Caco-2 (cell line): ENCODE measurements at regions not wholly inside any gene's neighbourhood (a gene's known extent, or its start where the extent isn't known, plus 50 kb on each side); places are given as distances from the start of the nearest gene placed in this dataset.

Source experiments
- BruUV-seq: library from RNA; stranded (reverse); fragments of 400-500 nt; replicated peaks from 2 replicates; lab custom pipeline; 2021; lab: Mats Ljungman, UMichigan
- CTCF ChIA-PET: fragments of 300-600 bp; sonication (Branson Sonifier 250); formaldehyde crosslinking; loops from one replicate; lab custom pipeline; 2022; ENCODE audit warnings: antibody characterized with exemption; lab: Charles Lee
- POLR2A ChIA-PET: fragments of 300-600 bp; sonication (Branson Sonifier 250); formaldehyde crosslinking; loops from one replicate; lab custom pipeline; 2022; ENCODE audit warnings: antibody characterized with exemption; lab: Charles Lee
- DNase-seq, 2 experiments: peaks; one replicate each; pipeline versions ENCODE4 v3.0.0 to v3.0.0-alpha.2; 2020 to 2022
- H3K27me3 ChIP-seq: replicated peaks from 2 replicates; pipeline ENCODE4 v1.6.0; 2011; ENCODE audit warnings: low read length; ENCODE audit not compliant: control insufficient read depth, insufficient read depth
- H3K36me3 ChIP-seq: 2 replicates; pipeline ENCODE4 v1.5.1; 2011; ENCODE audit warnings: low read length; ENCODE audit not compliant: control insufficient read depth, insufficient read depth
- H3K4me1 ChIP-seq: fragments of 250-450 bp; sonication (Bioruptor Pico); 2 replicates; pipeline ENCODE4 v1.5.1; 2020; ENCODE audit warnings: mild to moderate bottlenecking
- H3K4me3 ChIP-seq: 2 replicates; pipeline ENCODE4 v1.5.1; 2011; ENCODE audit warnings: low read depth, mild to moderate bottlenecking, control low read depth, low read length
- H3K9me3 ChIP-seq: fragments of 250-450 bp; sonication (Bioruptor Pico); 2 replicates; pipeline ENCODE4 v1.5.1; 2020; ENCODE audit warnings: mild to moderate bottlenecking, moderate library complexity
- H3K27ac Mint-ChIP-seq: one replicate; pipeline ENCODE4 v1.8.0; 2022; ENCODE audit warnings: mixed read lengths; ENCODE audit not compliant: unreplicated experiment
- H3K27me3 Mint-ChIP-seq: one replicate; pipeline ENCODE4 v1.8.0; 2022; ENCODE audit warnings: mixed read lengths; ENCODE audit not compliant: insufficient read depth, unreplicated experiment
- H3K36me3 Mint-ChIP-seq: one replicate; pipeline ENCODE4 v1.8.0; 2022; ENCODE audit warnings: mild to moderate bottlenecking, mixed read lengths; ENCODE audit not compliant: insufficient read depth, unreplicated experiment
- H3K4me1 Mint-ChIP-seq: one replicate; pipeline ENCODE4 v1.8.0; 2022; ENCODE audit warnings: low read depth, mixed read lengths; ENCODE audit not compliant: unreplicated experiment
- H3K4me3 Mint-ChIP-seq: one replicate; pipeline ENCODE4 v1.8.0; 2022; ENCODE audit warnings: mild to moderate bottlenecking, moderate library complexity, mixed read lengths; ENCODE audit not compliant: unreplicated experiment
- H3K9me3 Mint-ChIP-seq: one replicate; pipeline ENCODE4 v1.8.0; 2022; ENCODE audit warnings: mixed read lengths; ENCODE audit not compliant: unreplicated experiment
- intact Hi-C: fragments of 100-400 bp; cut with micrococcal nuclease; formaldehyde crosslinking; loops from one replicate; pipeline ENCODE4 v1.10.0; 2022; ENCODE audit not compliant: unreplicated experiment
- TF ChIP-seq, protein P1 (sequence below), 2 experiments: fragments of 200-600 bp in 1 of 2; IDR thresholded peaks; 1 replicate in 1 of 2; 2 replicates in 1 of 2; pipeline versions ENCODE4 v1.5.1 to v1.8.0; 2011 to 2022; ENCODE audit warnings: antibody characterized with exemption in 1 of 2, control low read depth in 1 of 2, inconsistent platforms in 1 of 2, low read depth in 1 of 2, low read length in 1 of 2, mild to moderate bottlenecking in 1 of 2, moderate library complexity in 1 of 2; ENCODE audit not compliant: insufficient read depth in 1 of 2, severe bottlenecking in 1 of 2, unreplicated experiment in 1 of 2

DNA sequence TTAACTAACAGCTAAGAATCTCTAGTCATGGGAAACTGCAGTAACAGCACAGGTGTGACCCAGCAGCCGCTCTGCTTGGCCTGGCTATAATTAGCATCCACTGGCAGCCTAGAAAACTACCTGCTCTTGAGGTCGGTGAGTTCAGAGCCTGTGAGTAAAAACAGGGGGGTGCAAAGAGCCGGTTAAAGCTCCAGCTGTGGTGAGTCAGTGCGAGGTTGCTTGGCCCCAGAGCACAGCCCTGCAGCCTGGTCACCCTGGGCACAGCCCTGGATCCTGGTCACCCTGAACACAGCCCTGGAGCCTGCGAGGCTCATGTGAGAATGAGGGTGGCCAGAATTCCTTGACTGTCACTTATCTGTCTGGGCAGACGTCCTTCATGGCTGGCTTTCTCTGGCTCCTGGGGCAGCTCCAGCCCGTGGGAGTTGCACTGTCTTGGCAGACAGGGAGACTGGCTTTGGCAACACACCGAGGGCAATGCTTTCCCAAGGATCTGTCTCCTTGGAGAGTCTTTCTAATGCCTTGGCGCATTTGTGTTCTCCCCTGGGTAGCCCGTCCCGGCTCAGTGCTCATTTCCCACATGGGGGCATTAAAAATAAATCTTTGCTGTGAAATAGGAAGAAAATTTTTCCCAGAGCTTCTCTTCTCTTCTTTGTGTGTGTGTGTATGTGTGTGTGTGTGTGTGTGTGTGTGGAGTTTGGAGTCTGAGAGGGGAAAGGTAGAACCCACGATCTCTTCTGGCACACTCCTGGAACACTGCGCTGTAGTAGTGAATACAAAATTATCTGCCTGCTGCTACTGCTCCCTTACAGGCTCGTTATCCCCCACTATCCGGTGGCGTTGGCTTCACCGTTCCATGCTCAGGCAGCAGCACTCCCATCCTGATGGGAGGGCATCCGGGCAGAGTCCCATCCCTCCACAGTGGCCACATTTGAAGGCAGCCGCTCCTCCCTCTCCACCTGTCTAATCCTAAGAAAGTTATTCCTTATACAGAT is 250.2 kb upstream of the MEX3C start:
- intact Hi-C loops, result no loop called here
- H3K27me3 ChIP-seq, result no peaks in the 10 kb centered on the region
- no peak overlapping the region for H3K4me3 Mint-ChIP-seq
- H3K4me1 Mint-ChIP-seq, result no peaks in the 10 kb centered on the region
- H3K36me3 Mint-ChIP-seq, result no peaks in the 10 kb centered on the region
- no peaks in the 10 kb centered on the region for H3K9me3 ChIP-seq
- no peak overlapping the region for H3K4me3 ChIP-seq
- BruUV-seq, result no TSS peak
- TF ChIP-seq, protein P1, sequence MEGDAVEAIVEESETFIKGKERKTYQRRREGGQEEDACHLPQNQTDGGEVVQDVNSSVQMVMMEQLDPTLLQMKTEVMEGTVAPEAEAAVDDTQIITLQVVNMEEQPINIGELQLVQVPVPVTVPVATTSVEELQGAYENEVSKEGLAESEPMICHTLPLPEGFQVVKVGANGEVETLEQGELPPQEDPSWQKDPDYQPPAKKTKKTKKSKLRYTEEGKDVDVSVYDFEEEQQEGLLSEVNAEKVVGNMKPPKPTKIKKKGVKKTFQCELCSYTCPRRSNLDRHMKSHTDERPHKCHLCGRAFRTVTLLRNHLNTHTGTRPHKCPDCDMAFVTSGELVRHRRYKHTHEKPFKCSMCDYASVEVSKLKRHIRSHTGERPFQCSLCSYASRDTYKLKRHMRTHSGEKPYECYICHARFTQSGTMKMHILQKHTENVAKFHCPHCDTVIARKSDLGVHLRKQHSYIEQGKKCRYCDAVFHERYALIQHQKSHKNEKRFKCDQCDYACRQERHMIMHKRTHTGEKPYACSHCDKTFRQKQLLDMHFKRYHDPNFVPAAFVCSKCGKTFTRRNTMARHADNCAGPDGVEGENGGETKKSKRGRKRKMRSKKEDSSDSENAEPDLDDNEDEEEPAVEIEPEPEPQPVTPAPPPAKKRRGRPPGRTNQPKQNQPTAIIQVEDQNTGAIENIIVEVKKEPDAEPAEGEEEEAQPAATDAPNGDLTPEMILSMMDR (IDR thresholded peaks at IDR 0.05; ENCODE audit: insufficient read depth in 1 of 2, low read depth in 1 of 2, low read length in 1 of 2, severe bottlenecking in 1 of 2, unreplicated experiment in 1 of 2), result no peak
- POLR2A ChIA-PET, result no interaction called here
- DNase-seq, result no peak
- H3K36me3 ChIP-seq, result no peaks in the 10 kb centered on the region
- H3K9me3 Mint-ChIP-seq, result no peaks in the 10 kb centered on the region
- CTCF ChIA-PET, result interaction anchor here (0.6 kb wide), 1 partner anchor 12 kb away, joined by 3 read pairs; no protein-coding TSS in a partner anchor
- H3K27ac Mint-ChIP-seq, result no peak overlapping the region
- H3K4me1 ChIP-seq, result no peaks in the 10 kb centered on the region
- H3K27me3 Mint-ChIP-seq, result no peaks in the 10 kb centered on the region

DNA sequence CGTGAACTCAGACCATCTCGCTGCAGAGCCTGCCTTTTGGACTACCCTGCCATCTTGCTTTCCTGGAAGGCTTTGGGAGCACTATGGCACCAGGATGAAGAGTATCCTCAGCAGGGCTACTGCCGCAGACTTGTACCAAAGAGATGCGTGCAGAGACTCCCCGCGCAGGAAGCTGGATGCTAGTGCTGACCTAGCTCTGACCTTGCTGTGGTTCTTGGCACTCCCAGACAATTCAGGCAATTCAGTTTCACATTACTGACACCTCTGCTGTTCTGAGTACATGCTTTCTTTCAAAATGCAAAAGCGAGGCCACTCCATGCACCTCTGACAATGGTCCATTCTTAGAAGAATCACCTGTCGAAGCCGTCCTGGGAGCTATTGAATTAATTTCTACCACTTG is 251.5 kb upstream of the MEX3C start:
- H3K4me3 Mint-ChIP-seq, result no peak overlapping the region
- ChIA-PET CTCF (no interaction called here), POLR2A (no interaction called here)
- no peak for DNase-seq
- Histone ChIP-seq H3K4me1 (no peaks in the 10 kb centered on the region), H3K9me3 (no peaks in the 10 kb centered on the region), H3K4me3 (no peak overlapping the region), H3K27me3 (no peaks in the 10 kb centered on the region), H3K36me3 (no peaks in the 10 kb centered on the region)
- TF ChIP-seq, protein P1 (IDR thresholded peaks at IDR 0.05; ENCODE audit: insufficient read depth in 1 of 2, low read depth in 1 of 2, low read length in 1 of 2, severe bottlenecking in 1 of 2, unreplicated experiment in 1 of 2), result no peak
- no peaks in the 10 kb centered on the region for H3K9me3 Mint-ChIP-seq
- H3K4me1 Mint-ChIP-seq, result no peaks in the 10 kb centered on the region
- H3K27me3 Mint-ChIP-seq, result no peaks in the 10 kb centered on the region
- no peak overlapping the region for H3K27ac Mint-ChIP-seq
- intact Hi-C loops, result no loop called here
- BruUV-seq, result no TSS peak
- no peaks in the 10 kb centered on the region for H3K36me3 Mint-ChIP-seq

DNA sequence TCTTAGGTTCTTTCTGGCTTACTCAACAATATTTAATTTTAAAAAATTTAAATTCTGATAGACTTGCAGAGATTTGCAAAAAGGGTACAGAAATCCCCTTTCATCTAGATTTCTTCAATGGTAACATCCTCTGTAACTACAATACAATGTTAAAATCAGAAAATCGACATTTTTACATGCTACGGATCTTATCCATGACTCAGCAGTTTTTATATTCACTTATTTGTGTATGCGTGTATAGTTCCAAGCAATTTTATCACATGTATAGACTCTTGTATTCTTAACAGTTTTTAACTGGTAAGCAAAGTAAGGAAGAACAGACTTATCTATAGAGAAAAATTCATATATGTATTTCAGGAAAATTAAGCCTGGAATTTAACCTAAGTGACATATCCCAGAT is 256.1 kb upstream of the MEX3C start:
- ChIA-PET POLR2A (no interaction called here), CTCF (no interaction called here)
- intact Hi-C loops, result no loop called here
- no TSS peak for BruUV-seq
- no peaks in the 10 kb centered on the region for H3K9me3 Mint-ChIP-seq
- no peak for DNase-seq
- no peaks in the 10 kb centered on the region for H3K36me3 Mint-ChIP-seq
- H3K36me3 ChIP-seq, result no peaks in the 10 kb centered on the region
- TF ChIP-seq, protein P1 (IDR thresholded peaks at IDR 0.05; ENCODE audit: insufficient read depth in 1 of 2, low read depth in 1 of 2, low read length in 1 of 2, severe bottlenecking in 1 of 2, unreplicated experiment in 1 of 2), result no peak
- H3K4me1 ChIP-seq, result no peaks in the 10 kb centered on the region
- H3K27me3 Mint-ChIP-seq, result no peaks in the 10 kb centered on the region
- no peak overlapping the region for H3K27ac Mint-ChIP-seq
- no peaks in the 10 kb centered on the region for H3K9me3 ChIP-seq
- no peak overlapping the region for H3K4me3 ChIP-seq
- H3K4me1 Mint-ChIP-seq, result no peaks in the 10 kb centered on the region
- H3K27me3 ChIP-seq, result no peaks in the 10 kb centered on the region
- H3K4me3 Mint-ChIP-seq, result no peak overlapping the region
